Erythroblast (primary cell): ENCODE measurements at regions not wholly inside any gene's neighbourhood (a gene's known extent, or its start where the extent isn't known, plus 50 kb on each side); places are given as distances from the start of the nearest gene placed in this dataset.

Experiments used
- GATA1 ChIP-seq: IDR thresholded peaks from 2 replicates; pipeline ENCODE4 v1.6.1; 2011; ENCODE audit warnings: low read depth, mild to moderate bottlenecking, control low read depth, low read length, moderate library complexity
- POLR2A ChIP-seq: IDR thresholded peaks from 2 replicates; pipeline ENCODE4 v1.6.1; 2011; ENCODE audit warnings: mild to moderate bottlenecking, low read length

- TF ChIP-seq POLR2A (no peak), GATA1 (no peak)
These were observed 249.1 kb upstream of the RBMS1 start for GRCh38 chr2:160742667-160743066.
